GM10248 (cell line): ENCODE measurements at regions not wholly inside any gene's neighbourhood (a gene's known extent, or its start where the extent isn't known, plus 50 kb on each side); places are given as distances from the start of the nearest gene placed in this dataset.
"Not testable (repeated sequence)": the region's sequence is repeated elsewhere in the genome, so short reads cannot be mapped to it uniquely, and the experiment has no call there.

ENCODE experiments used
- CTCF ChIA-PET: fragments of 300-600 bp; sonication (Branson Sonifier 250); formaldehyde crosslinking; extraction: SDS; loops from one replicate; lab custom pipeline; 2021; ENCODE audit warnings: antibody characterized with exemption; lab: Yijun Ruan, JAX
- POLR2A ChIA-PET: fragments of 350-650 bp; sonication (Branson Sonifier 250); formaldehyde crosslinking; extraction: SDS; loops from one replicate; lab custom pipeline; 2020; ENCODE audit warnings: antibody characterized with exemption; lab: Yijun Ruan, JAX
- DNase-seq: peaks from one replicate; pipeline ENCODE4 v3.0.0; 2012; ENCODE audit errors: extremely low spot score
- CTCF ChIP-seq: IDR thresholded peaks from 2 replicates; pipeline ENCODE4 v1.5.1; 2012; ENCODE audit warnings: mild to moderate bottlenecking, low read depth; ENCODE audit errors: extremely low read depth, missing control alignments, control extremely low read depth

GRCh38 chr12:46071335-46071734, 81.0 kb upstream of the SCAF11 start:
- DNase-seq: no peak

DNA sequence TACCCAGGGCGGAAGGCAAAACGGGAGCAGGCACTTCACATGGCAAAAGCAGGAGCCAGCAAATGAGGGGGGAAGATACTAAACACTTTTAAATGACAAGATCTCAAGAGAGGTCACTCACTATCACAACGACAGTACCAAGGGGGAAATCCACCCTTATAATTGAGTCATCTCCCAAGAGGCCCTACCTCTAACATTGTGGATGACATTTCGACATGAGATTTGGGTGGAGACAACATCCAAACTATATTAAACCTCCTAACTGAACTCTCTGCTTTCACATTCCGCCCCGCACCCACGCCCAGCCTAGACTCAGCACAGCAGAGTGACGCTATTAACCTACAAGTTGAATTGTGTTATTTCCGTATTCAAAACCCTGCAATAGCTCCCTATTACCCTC, 76.7 kb upstream of the SCAF11 start:
- CTCF ChIA-PET: interaction anchor here (1.1 kb wide), 1 partner anchor 953 kb away, joined by 3 read pairs; no protein-coding TSS in a partner anchor
- DNase-seq: no peak
- no peak for TF ChIP-seq CTCF
- POLR2A ChIA-PET: no interaction called here

More at GRCh38 chr12:46071335-46071734, 81.0 kb upstream of the SCAF11 start:
- CTCF ChIA-PET: interaction anchor here (0.9 to 3.6 kb wide), 20 partner anchors 9 to 999 kb away, joined by 3 to 24 read pairs (median 4); no protein-coding TSS in a partner anchor
- POLR2A ChIA-PET: no interaction called here
- no peak for TF ChIP-seq CTCF

DNA sequence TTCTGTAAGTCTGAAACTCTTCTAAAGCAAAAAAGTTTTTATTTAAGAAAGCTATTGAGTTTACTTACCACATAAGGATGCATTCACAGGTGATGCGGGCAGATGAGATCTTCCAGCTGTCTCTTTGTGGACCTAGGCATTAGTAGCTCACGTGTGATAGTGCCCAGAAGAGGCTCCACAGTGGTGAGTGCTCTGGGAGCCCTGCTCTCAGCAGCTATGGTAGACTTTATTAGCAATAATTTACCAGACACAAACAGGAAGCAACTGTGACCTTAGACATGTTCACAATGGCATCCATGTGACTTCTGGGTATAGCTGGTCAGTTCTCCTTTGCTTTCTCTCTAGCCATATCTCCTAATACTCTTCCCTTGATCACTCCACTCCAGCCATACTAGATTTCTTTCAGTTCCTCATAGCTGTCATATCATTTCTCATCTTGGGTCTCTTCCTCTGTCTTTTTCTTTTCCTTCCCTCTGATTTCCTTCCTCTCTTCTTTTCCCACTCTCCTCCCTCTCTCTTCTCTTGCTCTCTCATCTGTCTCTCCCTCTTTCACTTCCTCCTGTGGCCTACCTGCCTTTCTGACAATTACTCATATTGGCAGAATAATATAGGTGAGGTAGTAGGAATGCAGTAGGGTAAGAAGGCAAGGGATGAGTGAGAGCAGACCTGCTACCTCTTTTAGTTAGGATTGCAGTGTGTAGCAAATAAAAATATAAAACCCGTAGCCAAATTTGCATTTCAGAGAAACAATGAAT, 75.2 kb upstream of the SCAF11 start:
- CTCF ChIA-PET: interaction anchor here (1.1 kb wide), 1 partner anchor 60 kb away, joined by 3 read pairs; no protein-coding TSS in a partner anchor
- no peak for TF ChIP-seq CTCF
- peak; percentile 18 for DNase-seq
- POLR2A ChIA-PET: no interaction called here

GRCh38 chr12:46064548-46064947, 74.2 kb upstream of the SCAF11 start:
- DNase-seq: no peak
- POLR2A ChIA-PET: no interaction called here
- no peak for TF ChIP-seq CTCF
- CTCF ChIA-PET: no interaction called here

DNA sequence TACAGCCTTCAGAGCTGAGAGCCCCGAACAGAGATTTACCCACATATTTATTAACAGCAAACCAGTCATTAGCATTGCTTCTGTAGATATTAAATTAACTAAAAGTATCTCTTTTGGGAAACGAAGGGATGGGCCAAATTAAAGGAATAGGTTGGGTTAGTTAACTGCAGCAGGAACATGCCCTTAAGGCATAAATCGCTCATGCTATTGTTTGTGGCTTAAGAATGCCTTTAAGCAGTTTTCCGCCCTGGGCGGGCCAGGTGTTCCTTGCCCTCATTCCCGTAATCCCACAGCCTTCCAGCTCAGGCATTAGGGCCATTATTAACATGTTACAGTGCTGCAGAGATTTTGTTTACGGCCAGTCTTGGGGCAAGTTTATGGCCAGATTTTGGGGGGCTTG, 68.3 kb upstream of the SCAF11 start:
- DNase-seq, POLR2A ChIA-PET: not testable (repeated sequence)
- CTCF ChIA-PET: interaction anchor here (1.0 to 1.2 kb wide), 4 partner anchors 11 to 66 kb away, joined by 3 to 7 read pairs (median 4); no protein-coding TSS in a partner anchor

- TF ChIP-seq CTCF: no peak
- CTCF ChIA-PET: interaction anchor here (1.7 kb wide), 1 partner anchor 20 kb away, joined by 5 read pairs; no protein-coding TSS in a partner anchor
- DNase-seq: no peak
- POLR2A ChIA-PET: no interaction called here
Measured at GRCh38 chr12:46050805-46051204, 60.4 kb upstream of the SCAF11 start.

DNA sequence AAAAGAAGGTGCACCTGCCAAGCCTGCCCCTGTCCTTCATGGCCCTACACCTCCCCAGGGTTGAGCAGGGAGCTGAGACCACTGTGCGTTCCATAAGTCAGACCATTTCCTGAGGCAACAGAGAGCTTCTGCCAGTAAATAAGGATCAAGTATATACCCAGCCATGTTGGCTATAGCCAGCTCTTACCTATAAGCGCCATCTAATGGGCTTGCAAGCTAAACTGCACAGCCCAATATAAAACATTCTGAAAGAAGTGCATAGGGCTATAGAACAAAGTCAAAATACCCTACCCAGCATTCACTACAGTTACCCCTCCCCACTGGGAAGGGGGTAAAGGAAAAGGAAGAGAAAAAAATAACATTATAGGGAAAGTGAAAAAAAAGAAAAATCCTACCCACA, 59.3 kb upstream of the SCAF11 start:
- TF ChIP-seq CTCF: no peak
- ChIA-PET CTCF (interaction anchor here (1.7 kb wide), 1 partner anchor 22 kb away, joined by 5 read pairs; no protein-coding TSS in a partner anchor), POLR2A (no interaction called here)
- DNase-seq: no peak
